Esophagus muscularis mucosa (tissue), 4 donors: ENCODE measurements at regions not wholly inside any gene's neighbourhood (a gene's known extent, or its start where the extent isn't known, plus 50 kb on each side); places are given as distances from the start of the nearest gene placed in this dataset.

Experiments used
- DNase-seq: peaks from one replicate; pipeline ENCODE4 v3.0.0-alpha.2; 2017; ENCODE audit errors: extremely low spot score
- H3K27ac ChIP-seq, 4 donors: fragments of 200-600 bp; sonication (generic); replicated peaks in 1 of 4; 1 replicate in 3 of 4; 2 replicates in 1 of 4; pipeline ENCODE4 v1.5.1; 2016 to 2019; ENCODE audit warnings: mild to moderate bottlenecking in 1 of 4
- H3K27me3 ChIP-seq, 4 donors: fragments of 200-600 bp; sonication (generic); one replicate each; pipeline versions ENCODE4 v1.5.1 to v1.6.0; 2016 to 2019
- H3K36me3 ChIP-seq, 4 donors: fragments of 200-600 bp; sonication (generic); one replicate each; pipeline ENCODE4 v1.5.1; 2016 to 2019
- H3K4me1 ChIP-seq, 4 donors: fragments of 200-600 bp; sonication (generic); one replicate each; pipeline ENCODE4 v1.5.1; 2016 to 2019
- H3K4me3 ChIP-seq, 4 donors: fragments of 200-600 bp; sonication (generic); 1 replicate in 2 of 4; 2 replicates in 2 of 4; pipeline ENCODE4 v1.5.1; 2016 to 2019; ENCODE audit warnings: mild to moderate bottlenecking in 4 of 4, moderate library complexity in 1 of 4
- H3K9me3 ChIP-seq, 4 donors: fragments of 200-600 bp; sonication (generic); 1 replicate in 3 of 4; 2 replicates in 1 of 4; pipeline ENCODE4 v1.5.1; 2016 to 2019
- EP300 ChIP-seq: sonication (generic); formaldehyde crosslinking; IDR thresholded peaks from one replicate; pipeline ENCODE4 v1.6.1; 2017; ENCODE audit warnings: antibody characterized with exemption
- POLR2A ChIP-seq: fragments of 450-650 bp; IDR thresholded peaks from one replicate; pipeline ENCODE4 v1.6.1; 2017; ENCODE audit warnings: antibody characterized with exemption, moderate library complexity, mild to moderate bottlenecking, low read depth
- POLR2AphosphoS5 ChIP-seq, 2 donors: sonication (generic); formaldehyde crosslinking; IDR thresholded peaks; one replicate each; pipeline ENCODE4 v1.6.1; 2017; ENCODE audit warnings: antibody characterized with exemption in 2 of 2
- WGBS: methylation state at CpG from one replicate; pipeline ENCODE4 v1.1.5; 2018; 5-methylcytosine and 5-hydroxymethylcytosine counted together
- intact Hi-C: fragments of 100-400 bp; cut with DNase I; formaldehyde crosslinking; loops from one replicate; pipeline ENCODE4 v1.15.1; 2023
- TF ChIP-seq, protein P1 (sequence below), 3 experiments: fragments of 200-600 bp in 2 of 3; fragments of 450-650 bp in 1 of 3; sonication (generic) in 2 of 3; IDR thresholded peaks; one replicate each; pipeline ENCODE4 v1.5.1; 2017 to 2019; ENCODE audit warnings: antibody characterized with exemption in 3 of 3, mild to moderate bottlenecking in 2 of 3, moderate library complexity in 1 of 3

- WGBS, result 94% methylated on average over 6 of the region's 6 CpGs
- TF ChIP-seq POLR2AphosphoS5 (IDR thresholded peaks at IDR 0.05) (no peak), POLR2A (no peak), EP300 (no peak)
- TF ChIP-seq, protein P1, sequence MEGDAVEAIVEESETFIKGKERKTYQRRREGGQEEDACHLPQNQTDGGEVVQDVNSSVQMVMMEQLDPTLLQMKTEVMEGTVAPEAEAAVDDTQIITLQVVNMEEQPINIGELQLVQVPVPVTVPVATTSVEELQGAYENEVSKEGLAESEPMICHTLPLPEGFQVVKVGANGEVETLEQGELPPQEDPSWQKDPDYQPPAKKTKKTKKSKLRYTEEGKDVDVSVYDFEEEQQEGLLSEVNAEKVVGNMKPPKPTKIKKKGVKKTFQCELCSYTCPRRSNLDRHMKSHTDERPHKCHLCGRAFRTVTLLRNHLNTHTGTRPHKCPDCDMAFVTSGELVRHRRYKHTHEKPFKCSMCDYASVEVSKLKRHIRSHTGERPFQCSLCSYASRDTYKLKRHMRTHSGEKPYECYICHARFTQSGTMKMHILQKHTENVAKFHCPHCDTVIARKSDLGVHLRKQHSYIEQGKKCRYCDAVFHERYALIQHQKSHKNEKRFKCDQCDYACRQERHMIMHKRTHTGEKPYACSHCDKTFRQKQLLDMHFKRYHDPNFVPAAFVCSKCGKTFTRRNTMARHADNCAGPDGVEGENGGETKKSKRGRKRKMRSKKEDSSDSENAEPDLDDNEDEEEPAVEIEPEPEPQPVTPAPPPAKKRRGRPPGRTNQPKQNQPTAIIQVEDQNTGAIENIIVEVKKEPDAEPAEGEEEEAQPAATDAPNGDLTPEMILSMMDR (IDR thresholded peaks at IDR 0.05), result no peak
- DNase-seq, result no peak
Measured at GRCh38 chr4:133003169-133003568, 145.9 kb upstream of the PCDH10 start.

DNA sequence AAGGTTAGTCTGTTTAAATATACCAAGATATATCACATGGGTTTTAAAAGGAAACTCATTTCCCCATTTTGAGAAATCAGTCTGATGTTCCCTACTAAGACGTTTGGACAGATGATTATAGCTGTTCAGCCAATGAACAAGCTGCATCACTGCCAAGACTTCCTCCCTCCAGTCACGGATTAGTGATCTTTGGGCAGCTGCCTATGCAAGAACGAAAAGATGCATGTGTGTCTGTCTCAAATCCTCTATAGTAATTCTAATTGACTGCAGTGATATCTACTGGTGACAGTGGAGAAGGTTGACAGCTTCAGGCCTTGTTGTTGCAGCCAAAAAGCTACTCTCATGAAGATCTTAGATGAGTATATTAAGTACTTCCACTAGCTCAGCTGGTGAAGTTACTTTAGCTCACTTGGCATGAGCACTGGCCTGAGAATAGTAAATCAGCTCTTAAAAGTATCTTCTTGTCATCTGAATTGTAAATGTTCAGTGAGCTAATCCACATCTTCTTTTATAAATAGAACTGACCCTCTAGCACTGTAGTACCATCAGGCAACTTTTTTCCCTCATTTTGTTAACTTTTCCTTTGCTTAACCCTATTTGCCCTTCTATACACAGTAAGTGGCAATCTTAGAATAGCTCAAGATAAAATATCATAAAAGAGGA lies 134.5 kb upstream of the PCDH10 start:
- Histone ChIP-seq H3K9me3 (peaks cover 0 to 2% (median 0%) of the 10 kb centered on the region in 4 donors), H3K4me1 (peaks cover 0 to 8% (median 3%) of the 10 kb centered on the region in 4 donors), H3K36me3 (no peaks in the 10 kb centered on the region), H3K27me3 (no peaks in the 10 kb centered on the region), H3K27ac (no peak overlapping the region), H3K4me3 (no peak overlapping the region)
- intact Hi-C loops, result no loop called here
- WGBS, result 5% methylated on average over 3 of the region's 3 CpGs
- DNase-seq, result no peak
- no peak for TF ChIP-seq POLR2AphosphoS5 (IDR thresholded peaks at IDR 0.05)

More at GRCh38 chr4:133003169-133003568, 145.9 kb upstream of the PCDH10 start:
- no peak overlapping the region for H3K27ac ChIP-seq
- intact Hi-C loops, result no loop called here
- no peaks in the 10 kb centered on the region for H3K27me3 ChIP-seq
- no peak overlapping the region for H3K4me3 ChIP-seq
- no peaks in the 10 kb centered on the region for H3K9me3 ChIP-seq
- H3K4me1 ChIP-seq, result no peaks in the 10 kb centered on the region
- H3K36me3 ChIP-seq, result no peaks in the 10 kb centered on the region

- Histone ChIP-seq H3K4me1 (no peaks in the 10 kb centered on the region), H3K9me3 (no peaks in the 10 kb centered on the region), H3K27ac (no peak overlapping the region), H3K4me3 (no peak overlapping the region), H3K27me3 (no peaks in the 10 kb centered on the region), H3K36me3 (no peaks in the 10 kb centered on the region)
- TF ChIP-seq, protein P1 (IDR thresholded peaks at IDR 0.05), result no peak
- no peak for TF ChIP-seq POLR2AphosphoS5 (IDR thresholded peaks at IDR 0.05)
- no peak for TF ChIP-seq EP300
- TF ChIP-seq POLR2A, result no peak
- 79% methylated on average over 1 of the region's 1 CpG for WGBS
- intact Hi-C loops, result no loop called here
- no peak for DNase-seq
Measured at GRCh38 chr4:133045288-133045687, 103.8 kb upstream of the PCDH10 start.

DNA sequence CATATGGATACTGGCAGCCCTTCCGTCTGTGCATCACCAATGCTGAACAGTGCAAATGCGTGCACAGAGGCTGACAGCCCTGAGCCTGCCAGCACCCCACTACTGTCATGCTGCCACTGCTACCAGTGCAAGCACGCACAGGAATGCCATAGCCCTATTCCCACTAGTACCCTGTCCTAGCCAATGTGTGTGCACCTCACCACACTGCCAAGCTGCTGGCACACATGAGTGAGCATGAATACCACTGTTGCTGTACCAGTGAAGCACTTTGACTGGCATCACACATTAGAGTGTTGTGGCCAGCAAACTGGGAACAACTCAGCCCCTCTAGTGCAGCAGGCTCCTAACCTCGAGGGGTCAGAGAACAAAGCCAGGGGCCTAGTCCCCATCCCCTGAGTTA lies 102.9 kb upstream of the PCDH10 start:
- peaks cover 0 to 3% (median 0%) of the 10 kb centered on the region in 4 donors for H3K9me3 ChIP-seq
- H3K27ac ChIP-seq, result no peak overlapping the region
- intact Hi-C loops, result no loop called here
- 87% methylated on average over 4 of the region's 4 CpGs for WGBS
- no peak for TF ChIP-seq POLR2A
- no peak for TF ChIP-seq EP300
- TF ChIP-seq POLR2AphosphoS5 (IDR thresholded peaks at IDR 0.05), result no peak
- TF ChIP-seq, protein P1 (IDR thresholded peaks at IDR 0.05), result no peak
- H3K36me3 ChIP-seq, result no peaks in the 10 kb centered on the region
- no peak overlapping the region for H3K4me3 ChIP-seq
- H3K4me1 ChIP-seq, result no peaks in the 10 kb centered on the region
- DNase-seq, result no peak
- no peaks in the 10 kb centered on the region for H3K27me3 ChIP-seq

- Histone ChIP-seq H3K9me3 (peaks cover 0 to under 1% (median 0%) of the 10 kb centered on the region in 4 donors), H3K36me3 (no peaks in the 10 kb centered on the region), H3K27me3 (no peaks in the 10 kb centered on the region), H3K27ac (no peak overlapping the region), H3K4me1 (no peaks in the 10 kb centered on the region), H3K4me3 (no peak overlapping the region)
- WGBS, result 68% methylated on average over 2 of the region's 2 CpGs
- TF ChIP-seq POLR2AphosphoS5 (IDR thresholded peaks at IDR 0.05), result no peak
- no peak for TF ChIP-seq EP300
- TF ChIP-seq, protein P1 (IDR thresholded peaks at IDR 0.05), result no peak
- no peak for TF ChIP-seq POLR2A
- DNase-seq, result no peak
- intact Hi-C loops, result no loop called here
Measured at GRCh38 chr4:133058701-133059100, 90.4 kb upstream of the PCDH10 start.
